K562 (cell line): ENCODE measurements at regions not wholly inside any gene's neighbourhood (a gene's known extent, or its start where the extent isn't known, plus 50 kb on each side); places are given as distances from the start of the nearest gene placed in this dataset.

Experiments used
- ATAC-seq: fragments of 200-7000 bp; cut with Tn5 transposase; 3 replicates; pipeline ENCODE4 v1.9.1; 2020; ENCODE audit warnings: moderate library complexity
- BruUV-seq: library from RNA; stranded (reverse); fragments of 400-500 nt; replicated peaks from 2 replicates; lab custom pipeline; 2021; lab: Mats Ljungman, UMichigan
- CTCF ChIA-PET: fragments of 300-600 bp; formaldehyde crosslinking; extraction: SDS; loops from one replicate; lab custom pipeline; 2021; ENCODE audit warnings: low intra/inter-chr PET ratio; lab: Yijun Ruan, JAX
- POLR2A ChIA-PET: fragments of 300-600, 350-650 bp; sonication (Branson Sonifier 250); formaldehyde crosslinking; extraction: SDS; loops from one replicate; lab custom pipeline; 2021; ENCODE audit warnings: antibody characterized with exemption, inconsistent platforms; lab: Yijun Ruan, JAX
- DNase-seq, 4 experiments: peaks; one replicate each; pipeline versions ENCODE4 v3.0.0 to v3.0.0-alpha.2; 2011 to 2018; ENCODE audit warnings: low spot score in 3 of 4, mixed read lengths in 3 of 4; ENCODE audit errors: extremely low read depth in 1 of 4
- FAIRE-seq: peaks from 2 replicates; lab custom pipeline; 2011; peaks lifted over from hg19 to GRCh38; lab: Jason Lieb, UNC
- H2AFZ ChIP-seq: 2 replicates; pipeline ENCODE4 v1.6.0; 2011; ENCODE audit warnings: low read depth, low read length, control low read depth, inconsistent platforms
- H3K27ac ChIP-seq: fragments of 200-600 bp; 3 replicates; pipeline ENCODE4 v1.8.0; 2011; ENCODE audit warnings: low read depth, mild to moderate bottlenecking, control low read depth, inconsistent platforms, low read length, moderate library complexity, mixed read lengths; ENCODE audit errors: extremely low read depth
- H3K27me3 ChIP-seq, 2 experiments: fragments of 300-600 bp in 1 of 2; 2 replicates in 1 of 2; 3 replicates in 1 of 2; pipeline versions ENCODE4 v1.6.0 to v1.8.0; 2011; ENCODE audit warnings: inconsistent platforms in 2 of 2, low read length in 2 of 2, mild to moderate bottlenecking in 1 of 2, mixed read lengths in 1 of 2, moderate library complexity in 1 of 2; ENCODE audit not compliant: control insufficient read depth in 2 of 2, insufficient read depth in 2 of 2
- H3K36me3 ChIP-seq: fragments of 300-600 bp; 3 replicates; pipeline ENCODE4 v1.8.0; 2011; ENCODE audit warnings: mild to moderate bottlenecking, low read length, inconsistent platforms; ENCODE audit not compliant: control insufficient read depth, insufficient read depth
- H3K4me1 ChIP-seq, 2 experiments: fragments of 200-600 bp in 1 of 2; replicated peaks in 1 of 2; 2 replicates in 1 of 2; 3 replicates in 1 of 2; pipeline versions ENCODE4 v1.5.1 to v1.8.0; 2011; ENCODE audit warnings: inconsistent platforms in 2 of 2, low read length in 2 of 2, mild to moderate bottlenecking in 1 of 2, mixed read lengths in 1 of 2, moderate library complexity in 1 of 2; ENCODE audit not compliant: control insufficient read depth in 2 of 2, insufficient read depth in 2 of 2
- H3K4me2 ChIP-seq: 2 replicates; pipeline ENCODE4 v1.6.1; 2011; ENCODE audit warnings: low read length, control low read depth, inconsistent platforms, mixed read lengths; ENCODE audit not compliant: insufficient read depth
- H3K4me3 ChIP-seq: fragments of 200-600 bp; sonication (generic), shearing (Covaris generic); 2 replicates; pipeline ENCODE4 v1.5.1; 2016; ENCODE audit warnings: control low read depth, inconsistent platforms
- H3K79me2 ChIP-seq: fragments of 200-600 bp; 3 replicates; pipeline ENCODE4 v1.8.0; 2011; ENCODE audit warnings: low read length, inconsistent platforms; ENCODE audit not compliant: control insufficient read depth, insufficient read depth
- H3K9ac ChIP-seq, 2 experiments: 2 replicates each; pipeline versions ENCODE4 v1.6.0 to v1.6.1; 2011; ENCODE audit warnings: low read depth in 2 of 2, low read length in 2 of 2, control low read depth in 1 of 2, inconsistent platforms in 1 of 2, mild to moderate bottlenecking in 1 of 2, mixed read lengths in 1 of 2; ENCODE audit not compliant: insufficient read depth in 1 of 2
- H3K9me1 ChIP-seq: one replicate; pipeline ENCODE4 v1.6.0; 2011; ENCODE audit warnings: inconsistent platforms, mild to moderate bottlenecking, low read length, moderate library complexity; ENCODE audit not compliant: control insufficient read depth, insufficient read depth
- H3K9me3 ChIP-seq: replicated peaks from 2 replicates; pipeline ENCODE4 v1.5.1; 2011; ENCODE audit warnings: low read depth, low read length, inconsistent platforms; ENCODE audit not compliant: control insufficient read depth, insufficient read depth
- H4K20me1 ChIP-seq: replicated peaks from 2 replicates; pipeline ENCODE4 v1.6.1; 2011; ENCODE audit warnings: low read length, inconsistent platforms, mixed read lengths; ENCODE audit not compliant: control insufficient read depth, insufficient read depth
- ARNT ChIP-seq, 2 experiments: fragments of 450-650 bp; IDR thresholded peaks; 2 replicates each; pipeline ENCODE4 v1.6.1; 2016; ENCODE audit warnings: mild to moderate bottlenecking in 1 of 2
- CBX3 ChIP-seq, 2 experiments: IDR thresholded peaks; 1 replicate in 1 of 2; 2 replicates in 1 of 2; pipeline ENCODE4 v1.6.1; 2012; ENCODE audit warnings: inconsistent platforms in 2 of 2, low read length in 2 of 2, borderline replicate concordance in 1 of 2, control low read depth in 1 of 2
- CREB1 ChIP-seq, 2 experiments: sonication (generic) in 1 of 2; formaldehyde crosslinking in 1 of 2; IDR thresholded peaks; 2 replicates each; pipeline versions ENCODE4 v1.6.1 to v1.8.0; 2012 to 2022; ENCODE audit warnings: inconsistent platforms in 1 of 2, mild to moderate bottlenecking in 1 of 2, missing genetic modification reagents in 1 of 2, moderate library complexity in 1 of 2
- DMBX1 ChIP-seq: fragments of 250-450 bp; sonication (Bioruptor Pico); IDR thresholded peaks from 2 replicates; pipeline ENCODE4 v1.8.0; 2022; ENCODE audit warnings: inconsistent platforms, mild to moderate bottlenecking, moderate library complexity, borderline replicate concordance
- EHMT2 ChIP-seq: fragments of 450-650 bp; IDR thresholded peaks from 2 replicates; pipeline ENCODE4 v1.6.1; 2018; ENCODE audit warnings: antibody characterized with exemption
- ETS2 ChIP-seq: IDR thresholded peaks from 2 replicates; pipeline ENCODE4 v1.6.1; 2016; ENCODE audit warnings: borderline replicate concordance, missing genetic modification characterization, mild to moderate bottlenecking, moderate library complexity, missing compliant biosample characterization; ENCODE audit not compliant: poor library complexity, severe bottlenecking
- GTF3C2 ChIP-seq: IDR thresholded peaks from 3 replicates; pipeline ENCODE4 v1.6.1; 2011; ENCODE audit warnings: borderline replicate concordance, mild to moderate bottlenecking, moderate library complexity; ENCODE audit not compliant: insufficient read length; ENCODE audit errors: extremely low read depth
- HMGXB4 ChIP-seq: sonication (generic); formaldehyde crosslinking; IDR thresholded peaks from 2 replicates; pipeline ENCODE4 v1.8.1; 2023; ENCODE audit warnings: mild to moderate bottlenecking, missing genetic modification reagents
- KLF10 ChIP-seq: fragments of 250-450 bp; sonication (Bioruptor Pico); IDR thresholded peaks from 2 replicates; pipeline ENCODE4 v1.6.1; 2021; ENCODE audit warnings: matching md5 sums
- MAZ ChIP-seq, 2 experiments: fragments of 450-650 bp in 1 of 2; sonication (generic) in 1 of 2; formaldehyde crosslinking; IDR thresholded peaks in 1 of 2; conservative IDR thresholded peaks in 1 of 2; 2 replicates each; pipeline versions ENCODE4 v1.4.0 to v1.5.0; 2020; ENCODE audit warnings: mild to moderate bottlenecking in 1 of 2, missing genetic modification reagents in 1 of 2
- RFX7 ChIP-seq: fragments of 250-450 bp; sonication (Bioruptor Pico); IDR thresholded peaks from 2 replicates; pipeline ENCODE4 v1.5.1; 2021; ENCODE audit warnings: mild to moderate bottlenecking
- U2AF2 ChIP-seq: fragments of 200-400 bp; formaldehyde crosslinking; optimal IDR thresholded peaks from 2 replicates; pipeline ENCODE3; 2017; ENCODE audit warnings: low read depth, mild to moderate bottlenecking, low read length
- ZNF224 ChIP-seq: sonication (generic); formaldehyde crosslinking; IDR thresholded peaks from 2 replicates; pipeline ENCODE4 v1.8.0; 2022; ENCODE audit warnings: mild to moderate bottlenecking, missing genetic modification reagents
- ZNF232 ChIP-seq: sonication (generic); formaldehyde crosslinking; IDR thresholded peaks from 2 replicates; pipeline ENCODE4 v1.8.0; 2022; ENCODE audit warnings: mild to moderate bottlenecking, missing genetic modification reagents
- ZNF316 ChIP-seq: fragments of 450-650 bp; IDR thresholded peaks from 2 replicates; pipeline ENCODE4 v1.6.1; 2016
- WGBS: fragments of 100-300 bp; shearing (Covaris generic); methylation state at CpG from one replicate; pipeline ENCODE4 v1.1.6; 2016; ENCODE audit warnings: low coverage, mixed read lengths; ENCODE audit not compliant: insufficient coverage; ENCODE audit errors: missing lambda C conversion rate; 5-methylcytosine and 5-hydroxymethylcytosine counted together
- in situ Hi-C: fragments of 300-500 bp; cut with MboI; formaldehyde crosslinking; loops from 4 replicates; pipeline ENCODE4 v1.15.0; 2018; ENCODE audit warnings: inconsistent platforms, mixed read lengths
- intact Hi-C: fragments of 100-400 bp; cut with micrococcal nuclease; formaldehyde crosslinking; loops from 2 replicates; pipeline ENCODE4 v1.14.2; 2022
- TF ChIP-seq, protein P1 (sequence below): fragments of 450-650 bp; formaldehyde crosslinking; IDR thresholded peaks from 2 replicates; pipeline ENCODE4 v1.4.0; 2022; ENCODE audit warnings: missing genetic modification characterization

GRCh38 chr4:45183905-45184304 is 457.5 kb upstream of the GNPDA2 start (continued):
- no peak for TF ChIP-seq ARNT (IDR thresholded peaks at IDR 0.05)
- no peak for TF ChIP-seq ZNF316
- no peak for TF ChIP-seq KLF10 (CRISPR knock-in tag)
- no peak for TF ChIP-seq ZNF232
- TF ChIP-seq DMBX1 (CRISPR knock-in tag) = no peak
- no peak for TF ChIP-seq U2AF2
- TF ChIP-seq, protein P1, sequence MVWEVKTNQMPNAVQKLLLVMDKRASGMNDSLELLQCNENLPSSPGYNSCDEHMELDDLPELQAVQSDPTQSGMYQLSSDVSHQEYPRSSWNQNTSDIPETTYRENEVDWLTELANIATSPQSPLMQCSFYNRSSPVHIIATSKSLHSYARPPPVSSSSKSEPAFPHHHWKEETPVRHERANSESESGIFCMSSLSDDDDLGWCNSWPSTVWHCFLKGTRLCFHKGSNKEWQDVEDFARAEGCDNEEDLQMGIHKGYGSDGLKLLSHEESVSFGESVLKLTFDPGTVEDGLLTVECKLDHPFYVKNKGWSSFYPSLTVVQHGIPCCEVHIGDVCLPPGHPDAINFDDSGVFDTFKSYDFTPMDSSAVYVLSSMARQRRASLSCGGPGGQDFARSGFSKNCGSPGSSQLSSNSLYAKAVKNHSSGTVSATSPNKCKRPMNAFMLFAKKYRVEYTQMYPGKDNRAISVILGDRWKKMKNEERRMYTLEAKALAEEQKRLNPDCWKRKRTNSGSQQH (CRISPR knock-in tag) = no peak
- no peak for TF ChIP-seq EHMT2

DNA sequence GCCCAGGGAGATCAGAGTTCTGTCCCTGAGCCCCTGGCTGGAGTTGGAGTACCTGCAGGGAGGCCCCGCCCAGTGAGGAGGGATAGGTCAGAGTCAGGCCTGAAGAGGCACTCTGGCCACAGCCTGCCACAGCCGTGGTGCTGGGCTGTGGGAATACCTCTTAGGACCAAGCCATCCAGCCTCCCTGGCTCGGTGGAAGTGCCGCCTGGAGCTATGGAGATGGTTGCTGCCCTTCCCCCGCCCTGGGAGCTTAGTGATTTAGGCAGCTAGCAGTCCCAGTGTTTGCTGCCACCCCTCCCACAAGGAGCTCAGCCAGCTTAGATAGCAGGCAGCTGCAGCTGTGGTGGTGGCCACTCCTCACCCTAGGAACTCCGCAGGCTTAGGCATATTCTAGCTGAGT is 446.3 kb upstream of the GNPDA2 start:
- no peak overlapping the region for H3K4me3 ChIP-seq
- no peak overlapping the region for H3K27ac ChIP-seq
- ChIA-PET CTCF (no interaction called here), POLR2A (no interaction called here)
- H3K27me3 ChIP-seq = no peaks in the 10 kb centered on the region
- H3K4me1 ChIP-seq = no peaks in the 10 kb centered on the region
- DNase-seq = no peak
- intact Hi-C loops (no loop called here), in situ Hi-C loops (no loop called here)
- no peaks in the 10 kb centered on the region for H3K79me2 ChIP-seq
- no peak for FAIRE-seq
- no peak overlapping the region for H2AFZ ChIP-seq
- H3K9ac ChIP-seq = no peak overlapping the region
- no TSS peak for BruUV-seq
- ATAC-seq = no peak
- H3K9me1 ChIP-seq = no peaks in the 10 kb centered on the region
- no peaks in the 10 kb centered on the region for H4K20me1 ChIP-seq
- no peaks in the 10 kb centered on the region for H3K36me3 ChIP-seq
- no peak overlapping the region for H3K4me2 ChIP-seq
- no peaks in the 10 kb centered on the region for H3K9me3 ChIP-seq
- WGBS = 5% methylated on average over 5 of the region's 6 CpGs
- TF ChIP-seq HMGXB4 (CRISPR knock-in tag) = no peak
- no peak for TF ChIP-seq MAZ (CRISPR knock-in tag; conservative IDR thresholded peaks at IDR 0.05 in 1 of 2, IDR thresholded peaks at IDR 0.05 in 1 of 2)
- no peak for TF ChIP-seq RFX7
- no peak for TF ChIP-seq CREB1 (IDR thresholded peaks at IDR 0.05)
- no peak for TF ChIP-seq CREB1 (CRISPR knock-in tag; IDR thresholded peaks at IDR 0.05)
- TF ChIP-seq ETS2 (tag) = no peak
- TF ChIP-seq GTF3C2 = no peak
- TF ChIP-seq CBX3 (IDR thresholded peaks at IDR 0.05; ENCODE audit: borderline replicate concordance in 1 of 2, low read length in 2 of 2) = no peak
- TF ChIP-seq ZNF224 (CRISPR knock-in tag) = no peak
